ENCODE measurements at regions not wholly inside any gene's neighbourhood (a gene's known extent, or its start where the extent isn't known, plus 50 kb on each side); places are given as distances from the start of the nearest gene placed in this dataset.

- Mint-ChIP-seq H3K36me3 (no peaks in the 10 kb centered on the region), H3K9me3 (no peaks in the 10 kb centered on the region), H3K4me1 (no peaks in the 10 kb centered on the region), H3K4me3 (no peak overlapping the region), H3K27me3 (ENCODE audit: insufficient read depth, low read depth) (no peaks in the 10 kb centered on the region), H3K27ac (no peak overlapping the region)
- no peak for TF ChIP-seq EZH2 (IDR thresholded peaks at IDR 0.05)
- TF ChIP-seq CTCF (IDR thresholded peaks at IDR 0.05) = no peak
- no peak for TF ChIP-seq EZH2phosphoT487 (IDR thresholded peaks at IDR 0.05)
- Histone ChIP-seq H4K20me1 (ENCODE audit: low read depth) (no peaks in the 10 kb centered on the region), H2AFZ (replicated peaks) (no peak overlapping the region), H3K4me3 (no peak overlapping the region), H3K79me2 (ENCODE audit: low read depth) (no peaks in the 10 kb centered on the region), H3K9me3 (ENCODE audit: low read depth) (peaks cover 5% of the 10 kb centered on the region), H3K4me2 (no peak overlapping the region), H3K4me1 (no peaks in the 10 kb centered on the region), H3K27ac (no peak overlapping the region), H3K27me3 (no peaks in the 10 kb centered on the region), H3K36me3 (no peaks in the 10 kb centered on the region), H3F3A (ENCODE audit: low read depth) (no peaks in the 10 kb centered on the region), H3K9ac (no peak overlapping the region)
- no peak for DNase-seq (ENCODE audit: low spot score)
Measured at GRCh38 chr6:23498013-23498412, 628.0 kb upstream of the NRSN1 start.

- H3K36me3 ChIP-seq = no peaks in the 10 kb centered on the region
- no peak overlapping the region for H3K4me2 ChIP-seq
- H3K36me3 Mint-ChIP-seq = no peaks in the 10 kb centered on the region
- H3K4me1 Mint-ChIP-seq = no peaks in the 10 kb centered on the region
- no peak overlapping the region for H3K4me3 ChIP-seq
- H3F3A ChIP-seq (ENCODE audit: low read depth) = no peaks in the 10 kb centered on the region
- peaks cover 5% of the 10 kb centered on the region for H3K9me3 ChIP-seq (ENCODE audit: low read depth)
- no peak overlapping the region for H3K4me3 Mint-ChIP-seq
- no peaks in the 10 kb centered on the region for H4K20me1 ChIP-seq (ENCODE audit: low read depth)
- H2AFZ ChIP-seq (replicated peaks) = no peak overlapping the region
- H3K27ac Mint-ChIP-seq = no peak overlapping the region
- TF ChIP-seq EZH2 (IDR thresholded peaks at IDR 0.05) (no peak), EZH2phosphoT487 (IDR thresholded peaks at IDR 0.05) (no peak), CTCF (IDR thresholded peaks at IDR 0.05) (no peak)
- H3K27ac ChIP-seq = no peak overlapping the region
- H3K4me1 ChIP-seq = no peaks in the 10 kb centered on the region
- no peaks in the 10 kb centered on the region for H3K9me3 Mint-ChIP-seq
- H3K27me3 Mint-ChIP-seq (ENCODE audit: insufficient read depth, low read depth) = no peaks in the 10 kb centered on the region
- no peaks in the 10 kb centered on the region for H3K27me3 ChIP-seq
- no peak overlapping the region for H3K9ac ChIP-seq
- no peak for DNase-seq (ENCODE audit: low spot score)
- no peaks in the 10 kb centered on the region for H3K79me2 ChIP-seq (ENCODE audit: low read depth)
Measured at GRCh38 chr6:23499549-23499948, 626.5 kb upstream of the NRSN1 start.

GRCh38 chr6:23503173-23503572 is 622.8 kb upstream of the NRSN1 start:
- no peak overlapping the region for H3K4me2 ChIP-seq
- no peaks in the 10 kb centered on the region for H3F3A ChIP-seq (ENCODE audit: low read depth)
- DNase-seq (ENCODE audit: low spot score) = no peak
- no peak overlapping the region for H3K4me3 ChIP-seq
- Mint-ChIP-seq H3K4me3 (no peak overlapping the region), H3K27me3 (ENCODE audit: insufficient read depth, low read depth) (no peaks in the 10 kb centered on the region), H3K4me1 (no peaks in the 10 kb centered on the region), H3K36me3 (no peaks in the 10 kb centered on the region), H3K27ac (no peak overlapping the region), H3K9me3 (no peaks in the 10 kb centered on the region)
- no peaks in the 10 kb centered on the region for H3K79me2 ChIP-seq (ENCODE audit: low read depth)
- no peak overlapping the region for H3K9ac ChIP-seq
- no peaks in the 10 kb centered on the region for H3K27me3 ChIP-seq
- no peak overlapping the region for H2AFZ ChIP-seq (replicated peaks)
- no peaks in the 10 kb centered on the region for H4K20me1 ChIP-seq (ENCODE audit: low read depth)
- TF ChIP-seq EZH2phosphoT487 (IDR thresholded peaks at IDR 0.05) (no peak), CTCF (IDR thresholded peaks at IDR 0.05) (no peak), EZH2 (IDR thresholded peaks at IDR 0.05) (no peak)
- no peaks in the 10 kb centered on the region for H3K36me3 ChIP-seq
- no peak overlapping the region for H3K27ac ChIP-seq
- H3K9me3 ChIP-seq (ENCODE audit: low read depth) = peaks cover 5% of the 10 kb centered on the region
- no peaks in the 10 kb centered on the region for H3K4me1 ChIP-seq

- no peaks in the 10 kb centered on the region for H3K36me3 Mint-ChIP-seq
- peaks cover 5% of the 10 kb centered on the region for H3K9me3 ChIP-seq (ENCODE audit: low read depth)
- H3K9ac ChIP-seq = no peak overlapping the region
- H3K4me3 ChIP-seq = no peak overlapping the region
- no peak overlapping the region for H3K27ac Mint-ChIP-seq
- H3K4me3 Mint-ChIP-seq = no peak overlapping the region
- H3K36me3 ChIP-seq = no peaks in the 10 kb centered on the region
- no peaks in the 10 kb centered on the region for H3K79me2 ChIP-seq (ENCODE audit: low read depth)
- no peaks in the 10 kb centered on the region for H3K27me3 ChIP-seq
- no peak overlapping the region for H3K27ac ChIP-seq
- no peaks in the 10 kb centered on the region for H3K9me3 Mint-ChIP-seq
- DNase-seq (ENCODE audit: low spot score) = no peak
- no peak overlapping the region for H3K4me2 ChIP-seq
- H3K4me1 ChIP-seq = no peaks in the 10 kb centered on the region
- H4K20me1 ChIP-seq (ENCODE audit: low read depth) = no peaks in the 10 kb centered on the region
- no peaks in the 10 kb centered on the region for H3K27me3 Mint-ChIP-seq (ENCODE audit: insufficient read depth, low read depth)
- no peak for TF ChIP-seq CTCF (IDR thresholded peaks at IDR 0.05)
- TF ChIP-seq EZH2 (IDR thresholded peaks at IDR 0.05) = no peak
- no peaks in the 10 kb centered on the region for H3K4me1 Mint-ChIP-seq
- no peak overlapping the region for H2AFZ ChIP-seq (replicated peaks)
- no peaks in the 10 kb centered on the region for H3F3A ChIP-seq (ENCODE audit: low read depth)
Measured at GRCh38 chr6:23505026-23505425, 621.0 kb upstream of the NRSN1 start.

Data from neural progenitor cell (in vitro differentiated cells).